GM19397 (cell line): ENCODE measurements at regions not wholly inside any gene's neighbourhood (a gene's known extent, or its start where the extent isn't known, plus 50 kb on each side); places are given as distances from the start of the nearest gene placed in this dataset.
A peak's percentile ranks its signal among the peaks of the same experiment; 100 is the strongest.

Source experiments
- ATAC-seq: cut with Tn5 transposase; IDR thresholded peaks from one replicate; pipeline ENCODE4 v1.9.1; 2021; ENCODE audit warnings: mild to moderate bottlenecking, moderate library complexity; ENCODE audit not compliant: unreplicated experiment

GRCh38 chr2:207256476-207257207 is 90.9 kb upstream of the KLF7 start:
- ATAC-seq, result no peak

- ATAC-seq, result no peak
Observed at GRCh38 chr2:207257251-207258250, 91.8 kb upstream of the KLF7 start.

- ATAC-seq, result no peak
Observed at GRCh38 chr2:207258263-207258991, 92.7 kb upstream of the KLF7 start.

GRCh38 chr2:207260021-207260420 is 94.3 kb upstream of the KLF7 start:
- no peak for ATAC-seq

- ATAC-seq, result no peak
Observed at GRCh38 chr2:207260947-207261346, 95.2 kb upstream of the KLF7 start.

GRCh38 chr2:207264310-207264709 is 98.6 kb upstream of the KLF7 start:
- ATAC-seq, result no peak

- ATAC-seq, result no peak
Observed at GRCh38 chr2:207265332-207265731, 99.6 kb upstream of the KLF7 start.

- ATAC-seq, result no peak
Observed at GRCh38 chr2:207265869-207266268, 100.1 kb upstream of the KLF7 start.

- no peak for ATAC-seq
Observed at GRCh38 chr2:207266648-207267047, 100.9 kb upstream of the KLF7 start.

GRCh38 chr2:207269038-207269437 is 103.3 kb upstream of the KLF7 start:
- no peak for ATAC-seq

GRCh38 chr2:207274530-207275189 is 108.9 kb upstream of the KLF7 start:
- ATAC-seq, result no peak

- ATAC-seq, result no peak
Observed at GRCh38 chr2:207275779-207276178, 110.0 kb upstream of the KLF7 start.

GRCh38 chr2:207276248-207276647 is 110.5 kb upstream of the KLF7 start:
- ATAC-seq, result no peak

GRCh38 chr2:207276858-207277257 is 111.1 kb upstream of the KLF7 start:
- ATAC-seq, result no peak

- ATAC-seq, result no peak
Observed at GRCh38 chr2:207279520-207279919, 113.8 kb upstream of the KLF7 start.

GRCh38 chr2:207281436-207281835 is 115.7 kb upstream of the KLF7 start:
- no peak for ATAC-seq

GRCh38 chr2:207282916-207283315 is 117.2 kb upstream of the KLF7 start:
- peak; percentile 30 for ATAC-seq

GRCh38 chr2:207283356-207283755 is 117.6 kb upstream of the KLF7 start:
- ATAC-seq, result peak; percentile 61

- ATAC-seq, result no peak
Observed at GRCh38 chr2:207284556-207285472, 119.1 kb upstream of the KLF7 start.

GRCh38 chr2:207285473-207285815 is 119.7 kb upstream of the KLF7 start:
- ATAC-seq, result no peak
